Mesothelial cell of epicardium (in vitro differentiated cells): ENCODE measurements at regions not wholly inside any gene's neighbourhood (a gene's known extent, or its start where the extent isn't known, plus 50 kb on each side); places are given as distances from the start of the nearest gene placed in this dataset.

ENCODE experiments used
- DNase-seq, 2 experiments: peaks; one replicate each; pipeline ENCODE4 v3.0.0; 2021; ENCODE audit warnings: low spot score in 2 of 2; ENCODE audit not compliant: unreplicated experiment in 2 of 2
- H3K27ac Mint-ChIP-seq: 2 replicates; pipeline ENCODE4 v1.8.0; 2021; ENCODE audit warnings: mixed read lengths
- H3K27me3 Mint-ChIP-seq: 2 replicates; pipeline ENCODE4 v1.8.0; 2021; ENCODE audit warnings: low read depth, mixed read lengths
- H3K36me3 Mint-ChIP-seq: 2 replicates; pipeline ENCODE4 v1.8.0; 2021; ENCODE audit warnings: mixed read lengths
- H3K4me1 Mint-ChIP-seq: 2 replicates; pipeline ENCODE4 v1.8.0; 2021; ENCODE audit warnings: mixed read lengths
- H3K4me3 Mint-ChIP-seq: 2 replicates; pipeline ENCODE4 v1.8.0; 2021; ENCODE audit warnings: mild to moderate bottlenecking, moderate library complexity, mixed read lengths
- H3K9me3 Mint-ChIP-seq: 2 replicates; pipeline ENCODE4 v1.8.0; 2021; ENCODE audit warnings: mixed read lengths
- CTCF ChIP-seq: fragments of 200-600 bp; sonication (generic); IDR thresholded peaks from one replicate; pipeline ENCODE4 v1.5.0; 2021; ENCODE audit warnings: antibody characterized with exemption; ENCODE audit not compliant: unreplicated experiment

DNA sequence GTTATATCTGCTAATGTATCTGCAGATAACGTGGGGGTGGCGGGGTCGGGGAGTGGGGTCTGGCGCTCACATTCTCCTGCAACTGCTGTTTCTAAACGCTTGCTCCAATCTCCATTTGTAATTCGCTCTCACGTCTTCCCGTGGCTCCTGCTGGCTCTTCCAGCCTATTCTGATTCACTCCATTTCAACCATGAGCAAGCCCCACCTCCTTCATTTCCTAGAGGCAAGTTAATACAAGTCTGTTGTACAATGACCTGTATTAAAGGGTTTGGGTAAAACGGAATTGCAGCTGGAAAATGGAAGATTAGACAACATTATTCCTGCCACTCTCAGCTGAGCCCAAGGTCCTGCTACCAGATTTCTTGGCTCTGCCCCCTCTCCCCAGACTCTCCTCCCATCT lies 132.3 kb downstream of the CSNK2A3 start:
- no peaks in the 10 kb centered on the region for H3K4me1 Mint-ChIP-seq
- H3K4me3 Mint-ChIP-seq = no peak overlapping the region
- no peaks in the 10 kb centered on the region for H3K36me3 Mint-ChIP-seq
- TF ChIP-seq CTCF = no peak
- no peaks in the 10 kb centered on the region for H3K9me3 Mint-ChIP-seq
- H3K27me3 Mint-ChIP-seq = no peaks in the 10 kb centered on the region
- DNase-seq = no peak
- H3K27ac Mint-ChIP-seq = no peak overlapping the region

DNA sequence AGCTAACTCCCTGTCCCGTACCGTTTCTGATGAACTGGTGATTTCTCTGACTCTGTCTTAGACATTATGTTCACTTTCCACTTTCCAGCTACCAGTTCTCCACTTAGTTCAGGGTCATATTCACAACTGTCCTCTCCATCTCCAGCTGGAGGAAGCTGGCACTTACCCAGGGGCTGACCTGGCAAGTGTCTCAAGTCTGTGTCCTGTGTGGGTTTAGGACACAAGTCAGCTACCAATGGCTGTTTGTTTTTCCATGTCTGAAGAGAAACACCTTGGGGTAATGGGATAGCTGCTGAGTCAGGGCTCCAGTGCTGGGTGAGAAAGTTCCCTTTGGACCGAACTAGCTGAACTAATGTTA lies 134.4 kb downstream of the CSNK2A3 start:
- Mint-ChIP-seq H3K4me3 (no peak overlapping the region), H3K27me3 (peaks cover 8% of the 10 kb centered on the region), H3K36me3 (no peaks in the 10 kb centered on the region), H3K27ac (no peak overlapping the region), H3K4me1 (peaks cover 4% of the 10 kb centered on the region), H3K9me3 (no peaks in the 10 kb centered on the region)
- no peak for DNase-seq
- no peak for TF ChIP-seq CTCF

- Mint-ChIP-seq H3K4me3 (no peak overlapping the region), H3K27me3 (peaks cover 8% of the 10 kb centered on the region), H3K4me1 (peaks cover 4% of the 10 kb centered on the region), H3K27ac (no peak overlapping the region), H3K9me3 (no peaks in the 10 kb centered on the region), H3K36me3 (no peaks in the 10 kb centered on the region)
- DNase-seq = no peak
- TF ChIP-seq CTCF = no peak
Measured at GRCh38 chr11:11217929-11218628, 135.0 kb downstream of the CSNK2A3 start.

GRCh38 chr11:11217289-11217928 lies 135.6 kb downstream of the CSNK2A3 start:
- H3K4me3 Mint-ChIP-seq = no peak overlapping the region
- no peak for DNase-seq
- H3K27me3 Mint-ChIP-seq = peaks cover 8% of the 10 kb centered on the region
- H3K9me3 Mint-ChIP-seq = no peaks in the 10 kb centered on the region
- no peak overlapping the region for H3K27ac Mint-ChIP-seq
- no peaks in the 10 kb centered on the region for H3K36me3 Mint-ChIP-seq
- TF ChIP-seq CTCF = no peak
- peaks cover 4% of the 10 kb centered on the region for H3K4me1 Mint-ChIP-seq

DNA sequence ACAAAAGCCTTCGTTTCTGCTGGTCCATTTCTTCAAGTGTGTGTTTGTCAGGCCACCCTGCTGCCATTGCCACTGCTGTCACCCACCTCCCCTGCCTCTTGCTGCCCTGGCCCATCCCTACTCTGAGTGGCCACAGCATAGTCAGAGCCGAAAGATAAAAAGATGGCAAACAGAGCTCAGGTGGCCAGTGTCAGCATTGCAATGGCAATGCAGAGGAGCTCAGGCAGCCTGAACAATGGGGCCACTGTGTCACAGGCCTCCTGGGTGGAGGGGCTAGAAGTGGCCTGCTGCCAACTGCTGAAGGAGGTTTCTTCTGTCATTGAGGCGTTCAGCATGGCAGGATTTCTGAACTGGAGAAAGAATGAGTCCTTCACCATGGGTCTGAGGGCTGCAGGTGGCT lies 137.1 kb downstream of the CSNK2A3 start:
- no peak overlapping the region for H3K27ac Mint-ChIP-seq
- DNase-seq = no peak
- no peaks in the 10 kb centered on the region for H3K9me3 Mint-ChIP-seq
- H3K36me3 Mint-ChIP-seq = no peaks in the 10 kb centered on the region
- no peak overlapping the region for H3K4me3 Mint-ChIP-seq
- TF ChIP-seq CTCF = no peak
- H3K27me3 Mint-ChIP-seq = peaks cover 10% of the 10 kb centered on the region
- peaks cover 8% of the 10 kb centered on the region for H3K4me1 Mint-ChIP-seq
